OCI-LY7 (cell line): ENCODE measurements at regions not wholly inside any gene's neighbourhood (a gene's known extent, or its start where the extent isn't known, plus 50 kb on each side); places are given as distances from the start of the nearest gene placed in this dataset.

Experiments
- BruUV-seq: library from RNA; stranded (reverse); fragments of 400-500 nt; replicated peaks from 2 replicates; lab custom pipeline; 2021; lab: Mats Ljungman, UMichigan
- CTCF ChIA-PET: fragments of 300-600 bp; sonication (Branson Sonifier 250); formaldehyde crosslinking; loops from one replicate; lab custom pipeline; 2022; ENCODE audit warnings: antibody characterized with exemption; ENCODE audit not compliant: unreplicated experiment; lab: Charles Lee
- POLR2A ChIA-PET: fragments of 300-600 bp; sonication (Branson Sonifier 250); formaldehyde crosslinking; loops from one replicate; lab custom pipeline; 2022; ENCODE audit warnings: antibody characterized with exemption; lab: Charles Lee
- DNase-seq: peaks from one replicate; pipeline ENCODE4 v3.0.0-alpha.2; 2015; ENCODE audit warnings: low spot score
- H2AFZ ChIP-seq: fragments of 200-600 bp; sonication (generic), shearing (Covaris generic); 2 replicates; pipeline ENCODE4 v1.6.1; 2014; ENCODE audit warnings: mild to moderate bottlenecking, antibody characterized with exemption, low read length, moderate library complexity
- H3K27ac ChIP-seq: fragments of 200-600 bp; sonication (generic); 2 replicates; pipeline ENCODE4 v1.5.1; 2014; ENCODE audit warnings: mixed run types, low read depth, mild to moderate bottlenecking, moderate library complexity, low read length, inconsistent platforms; ENCODE audit not compliant: poor library complexity, severe bottlenecking
- H3K36me3 ChIP-seq: fragments of 200-600 bp; sonication (generic); 2 replicates; pipeline ENCODE4 v1.6.1; 2014; ENCODE audit warnings: mild to moderate bottlenecking, antibody characterized with exemption, low read length, moderate library complexity, mixed read lengths; ENCODE audit not compliant: insufficient read depth
- H3K4me1 ChIP-seq: fragments of 200-600 bp; sonication (generic); 2 replicates; pipeline ENCODE4 v1.5.1; 2014; ENCODE audit warnings: mild to moderate bottlenecking, low read length; ENCODE audit not compliant: insufficient read depth, poor library complexity, severe bottlenecking
- H3K4me2 ChIP-seq: fragments of 200-600 bp; sonication (generic); 2 replicates; pipeline ENCODE4 v1.6.1; 2014; ENCODE audit warnings: mild to moderate bottlenecking, low read length
- H3K4me3 ChIP-seq: fragments of 200-600 bp; sonication (generic); 2 replicates; pipeline ENCODE4 v1.5.1; 2014; ENCODE audit warnings: mild to moderate bottlenecking, low read depth, low read length; ENCODE audit not compliant: poor library complexity, severe bottlenecking
- H3K79me2 ChIP-seq: fragments of 200-600 bp; sonication (generic); 2 replicates; pipeline ENCODE4 v1.6.1; 2016; ENCODE audit warnings: low read depth, mild to moderate bottlenecking, low read length, moderate library complexity, mixed read lengths; ENCODE audit not compliant: insufficient read depth
- H3K9me2 ChIP-seq: fragments of 200-600 bp; sonication (generic); 2 replicates; pipeline ENCODE4 v1.6.1; 2016; ENCODE audit warnings: mild to moderate bottlenecking, low read length, mixed read lengths; ENCODE audit not compliant: insufficient read depth
- H3K9me3 ChIP-seq: fragments of 200-600 bp; sonication (generic); 2 replicates; pipeline ENCODE4 v1.6.1; 2014; ENCODE audit warnings: mild to moderate bottlenecking, mixed run types, low read length, mixed read lengths
- H4K20me1 ChIP-seq: fragments of 200-600 bp; sonication (generic); 2 replicates; pipeline ENCODE4 v1.6.1; 2014; ENCODE audit warnings: mild to moderate bottlenecking, antibody characterized with exemption, low read length, moderate library complexity, mixed read lengths; ENCODE audit not compliant: insufficient read depth
- EZH2phosphoT487 ChIP-seq: fragments of 200-600 bp; sonication (generic); IDR thresholded peaks from 2 replicates; pipeline ENCODE4 v1.6.1; 2018; ENCODE audit warnings: low read depth, borderline replicate concordance, mild to moderate bottlenecking, mixed run types, antibody characterized with exemption, low read length, moderate library complexity, mixed read lengths
- intact Hi-C: fragments of 100-400 bp; cut with micrococcal nuclease; formaldehyde crosslinking; loops from one replicate; pipeline ENCODE4 v1.10.0; 2022; ENCODE audit not compliant: unreplicated experiment
- TF ChIP-seq, protein P1 (sequence below): fragments of 200-600 bp; sonication (generic); conservative IDR thresholded peaks from 2 replicates; pipeline ENCODE4 v1.5.1; 2014; ENCODE audit warnings: mild to moderate bottlenecking, antibody characterized with exemption, low read length, moderate library complexity, mixed read lengths

GRCh38 chr3:69539134-69539533 is 153.2 kb upstream of the FRMD4B start:
- ChIA-PET CTCF (no interaction called here), POLR2A (no interaction called here)
- Histone ChIP-seq H3K4me3 (no peak overlapping the region), H3K9me2 (no peaks in the 10 kb centered on the region), H3K9me3 (no peaks in the 10 kb centered on the region), H2AFZ (no peak overlapping the region), H3K36me3 (no peaks in the 10 kb centered on the region), H3K4me1 (no peaks in the 10 kb centered on the region), H4K20me1 (no peaks in the 10 kb centered on the region), H3K27ac (no peak overlapping the region), H3K4me2 (no peak overlapping the region), H3K79me2 (no peaks in the 10 kb centered on the region)
- TF ChIP-seq EZH2phosphoT487 = no peak
- TF ChIP-seq, protein P1, sequence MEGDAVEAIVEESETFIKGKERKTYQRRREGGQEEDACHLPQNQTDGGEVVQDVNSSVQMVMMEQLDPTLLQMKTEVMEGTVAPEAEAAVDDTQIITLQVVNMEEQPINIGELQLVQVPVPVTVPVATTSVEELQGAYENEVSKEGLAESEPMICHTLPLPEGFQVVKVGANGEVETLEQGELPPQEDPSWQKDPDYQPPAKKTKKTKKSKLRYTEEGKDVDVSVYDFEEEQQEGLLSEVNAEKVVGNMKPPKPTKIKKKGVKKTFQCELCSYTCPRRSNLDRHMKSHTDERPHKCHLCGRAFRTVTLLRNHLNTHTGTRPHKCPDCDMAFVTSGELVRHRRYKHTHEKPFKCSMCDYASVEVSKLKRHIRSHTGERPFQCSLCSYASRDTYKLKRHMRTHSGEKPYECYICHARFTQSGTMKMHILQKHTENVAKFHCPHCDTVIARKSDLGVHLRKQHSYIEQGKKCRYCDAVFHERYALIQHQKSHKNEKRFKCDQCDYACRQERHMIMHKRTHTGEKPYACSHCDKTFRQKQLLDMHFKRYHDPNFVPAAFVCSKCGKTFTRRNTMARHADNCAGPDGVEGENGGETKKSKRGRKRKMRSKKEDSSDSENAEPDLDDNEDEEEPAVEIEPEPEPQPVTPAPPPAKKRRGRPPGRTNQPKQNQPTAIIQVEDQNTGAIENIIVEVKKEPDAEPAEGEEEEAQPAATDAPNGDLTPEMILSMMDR = no peak
- intact Hi-C loops = no loop called here
- DNase-seq = no peak
- no TSS peak for BruUV-seq

- H2AFZ ChIP-seq = no peak overlapping the region
- TF ChIP-seq, protein P1 = no peak
- TF ChIP-seq EZH2phosphoT487 = no peak
- no peaks in the 10 kb centered on the region for H3K36me3 ChIP-seq
- H3K79me2 ChIP-seq = no peaks in the 10 kb centered on the region
- no peaks in the 10 kb centered on the region for H4K20me1 ChIP-seq
- H3K4me2 ChIP-seq = no peak overlapping the region
- intact Hi-C loops = no loop called here
- ChIA-PET CTCF (no interaction called here), POLR2A (no interaction called here)
- H3K4me3 ChIP-seq = no peak overlapping the region
- no TSS peak for BruUV-seq
- no peak overlapping the region for H3K27ac ChIP-seq
- H3K4me1 ChIP-seq = no peaks in the 10 kb centered on the region
- H3K9me2 ChIP-seq = no peaks in the 10 kb centered on the region
- DNase-seq = no peak
- no peaks in the 10 kb centered on the region for H3K9me3 ChIP-seq
These were observed 152.4 kb upstream of the FRMD4B start for GRCh38 chr3:69538281-69538680.

- BruUV-seq = no TSS peak
These were observed 150.6 kb upstream of the FRMD4B start for GRCh38 chr3:69536306-69537020.

More at GRCh38 chr3:69536306-69537020, 150.6 kb upstream of the FRMD4B start:
- Histone ChIP-seq H3K4me1 (no peaks in the 10 kb centered on the region), H3K36me3 (no peaks in the 10 kb centered on the region), H3K4me2 (no peak overlapping the region), H3K4me3 (no peak overlapping the region), H2AFZ (no peak overlapping the region), H3K27ac (no peak overlapping the region), H3K9me2 (no peaks in the 10 kb centered on the region), H3K79me2 (no peaks in the 10 kb centered on the region), H4K20me1 (no peaks in the 10 kb centered on the region), H3K9me3 (no peaks in the 10 kb centered on the region)
- CTCF ChIA-PET = interaction anchor here (0.6 kb wide), 1 partner anchor 999 kb away, joined by 3 read pairs; no protein-coding TSS in a partner anchor
- intact Hi-C loops = no loop called here
- TF ChIP-seq, protein P1 = no peak
- no peak for TF ChIP-seq EZH2phosphoT487
- POLR2A ChIA-PET = no interaction called here
- no peak for DNase-seq
